ENCODE measurements at regions not wholly inside any gene's neighbourhood (a gene's known extent, or its start where the extent isn't known, plus 50 kb on each side); places are given as distances from the start of the nearest gene placed in this dataset.

- Histone ChIP-seq H3K27me3 (ENCODE audit: insufficient read depth, low read length, poor library complexity, severe bottlenecking) (no peaks in the 10 kb centered on the region), H3K9me3 (ENCODE audit: insufficient read depth, low read depth, low read length) (no peaks in the 10 kb centered on the region), H4K20me1 (ENCODE audit: insufficient read depth, low read length, poor library complexity, severe bottlenecking) (no peaks in the 10 kb centered on the region), H3K79me2 (ENCODE audit: insufficient read depth, low read length) (no peaks in the 10 kb centered on the region), H3K4me3 (ENCODE audit: low read length, poor library complexity, severe bottlenecking) (no peak overlapping the region), H3K4me1 (ENCODE audit: insufficient read depth, low read length, poor library complexity, severe bottlenecking) (no peaks in the 10 kb centered on the region), H3K36me3 (ENCODE audit: insufficient read depth, low read length) (no peaks in the 10 kb centered on the region), H3F3A (ENCODE audit: low read depth) (no peaks in the 10 kb centered on the region), H3K9me2 (replicated peaks; ENCODE audit: low read depth, low read length) (no peaks in the 10 kb centered on the region), H2AFZ (ENCODE audit: low read length) (no peak overlapping the region), H3K4me2 (ENCODE audit: low read depth, low read length, poor library complexity, severe bottlenecking) (no peak overlapping the region), H3K9ac (ENCODE audit: low read depth, low read length, poor library complexity, severe bottlenecking) (no peak overlapping the region)
- no peak for TF ChIP-seq EZH2phosphoT487 (IDR thresholded peaks at IDR 0.05; ENCODE audit: borderline replicate concordance)
- TF ChIP-seq, protein P1, sequence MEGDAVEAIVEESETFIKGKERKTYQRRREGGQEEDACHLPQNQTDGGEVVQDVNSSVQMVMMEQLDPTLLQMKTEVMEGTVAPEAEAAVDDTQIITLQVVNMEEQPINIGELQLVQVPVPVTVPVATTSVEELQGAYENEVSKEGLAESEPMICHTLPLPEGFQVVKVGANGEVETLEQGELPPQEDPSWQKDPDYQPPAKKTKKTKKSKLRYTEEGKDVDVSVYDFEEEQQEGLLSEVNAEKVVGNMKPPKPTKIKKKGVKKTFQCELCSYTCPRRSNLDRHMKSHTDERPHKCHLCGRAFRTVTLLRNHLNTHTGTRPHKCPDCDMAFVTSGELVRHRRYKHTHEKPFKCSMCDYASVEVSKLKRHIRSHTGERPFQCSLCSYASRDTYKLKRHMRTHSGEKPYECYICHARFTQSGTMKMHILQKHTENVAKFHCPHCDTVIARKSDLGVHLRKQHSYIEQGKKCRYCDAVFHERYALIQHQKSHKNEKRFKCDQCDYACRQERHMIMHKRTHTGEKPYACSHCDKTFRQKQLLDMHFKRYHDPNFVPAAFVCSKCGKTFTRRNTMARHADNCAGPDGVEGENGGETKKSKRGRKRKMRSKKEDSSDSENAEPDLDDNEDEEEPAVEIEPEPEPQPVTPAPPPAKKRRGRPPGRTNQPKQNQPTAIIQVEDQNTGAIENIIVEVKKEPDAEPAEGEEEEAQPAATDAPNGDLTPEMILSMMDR (conservative IDR thresholded peaks at IDR 0.05; ENCODE audit: low read length), result no peak
Measured at GRCh38 chr10:108990441-108990840, 932.9 kb downstream of the XPNPEP1 start.

- Histone ChIP-seq H2AFZ (ENCODE audit: low read length) (no peak overlapping the region), H3K79me2 (ENCODE audit: insufficient read depth, low read length) (no peaks in the 10 kb centered on the region), H3K4me3 (ENCODE audit: low read length, poor library complexity, severe bottlenecking) (no peak overlapping the region), H3K9ac (ENCODE audit: low read depth, low read length, poor library complexity, severe bottlenecking) (no peak overlapping the region), H3K9me3 (ENCODE audit: insufficient read depth, low read depth, low read length) (no peaks in the 10 kb centered on the region), H4K20me1 (ENCODE audit: insufficient read depth, low read length, poor library complexity, severe bottlenecking) (no peaks in the 10 kb centered on the region), H3K9me2 (replicated peaks; ENCODE audit: low read depth, low read length) (no peaks in the 10 kb centered on the region), H3K4me1 (ENCODE audit: insufficient read depth, low read length, poor library complexity, severe bottlenecking) (no peaks in the 10 kb centered on the region), H3F3A (ENCODE audit: low read depth) (no peaks in the 10 kb centered on the region), H3K4me2 (ENCODE audit: low read depth, low read length, poor library complexity, severe bottlenecking) (no peak overlapping the region), H3K36me3 (ENCODE audit: insufficient read depth, low read length) (no peaks in the 10 kb centered on the region), H3K27me3 (ENCODE audit: insufficient read depth, low read length, poor library complexity, severe bottlenecking) (no peaks in the 10 kb centered on the region)
- TF ChIP-seq, protein P1 (conservative IDR thresholded peaks at IDR 0.05; ENCODE audit: low read length), result no peak
- no peak for TF ChIP-seq EZH2phosphoT487 (IDR thresholded peaks at IDR 0.05; ENCODE audit: borderline replicate concordance)
Measured at GRCh38 chr10:108989976-108990375, 933.3 kb downstream of the XPNPEP1 start.

- Histone ChIP-seq H3K4me2 (ENCODE audit: low read depth, low read length, poor library complexity, severe bottlenecking) (no peak overlapping the region), H3F3A (ENCODE audit: low read depth) (no peaks in the 10 kb centered on the region)
- TF ChIP-seq, protein P1 (conservative IDR thresholded peaks at IDR 0.05; ENCODE audit: low read length), result no peak
- TF ChIP-seq EZH2phosphoT487 (IDR thresholded peaks at IDR 0.05; ENCODE audit: borderline replicate concordance), result no peak
Measured at GRCh38 chr10:108982159-108982558, 941.2 kb downstream of the XPNPEP1 start.

More at GRCh38 chr10:108982159-108982558, 941.2 kb downstream of the XPNPEP1 start:
- Histone ChIP-seq H3K36me3 (ENCODE audit: insufficient read depth, low read length) (no peaks in the 10 kb centered on the region), H4K20me1 (ENCODE audit: insufficient read depth, low read length, poor library complexity, severe bottlenecking) (no peaks in the 10 kb centered on the region), H3K9me3 (ENCODE audit: insufficient read depth, low read depth, low read length) (no peaks in the 10 kb centered on the region; the same call in 1 of the 2 replicates), H3K9me2 (replicated peaks; ENCODE audit: low read depth, low read length) (no peaks in the 10 kb centered on the region), H3K27me3 (ENCODE audit: insufficient read depth, low read length, poor library complexity, severe bottlenecking) (no peaks in the 10 kb centered on the region), H3K4me3 (ENCODE audit: low read length, poor library complexity, severe bottlenecking) (no peak overlapping the region), H2AFZ (ENCODE audit: low read length) (no peak overlapping the region), H3K9ac (ENCODE audit: low read depth, low read length, poor library complexity, severe bottlenecking) (no peak overlapping the region), H3K4me1 (ENCODE audit: insufficient read depth, low read length, poor library complexity, severe bottlenecking) (no peaks in the 10 kb centered on the region), H3K79me2 (ENCODE audit: insufficient read depth, low read length) (no peaks in the 10 kb centered on the region)

Data from Loucy (cell line).